BLaER1 treated with 17β-estradiol and CSF1 and Interleukin-3, amounts not matched to agents 10 nM and 100 nM (cell line): ENCODE measurements at regions not wholly inside any gene's neighbourhood (a gene's known extent, or its start where the extent isn't known, plus 50 kb on each side); places are given as distances from the start of the nearest gene placed in this dataset.
A peak's percentile ranks its signal among the peaks of the same experiment; 100 is the strongest.
"Not testable (repeated sequence)": the region's sequence is repeated elsewhere in the genome, so short reads cannot be mapped to it uniquely, and the experiment has no call there.

Experiments used
- H3K27ac ChIP-seq, 11 experiments: shearing (Covaris generic); formaldehyde crosslinking; 2 replicates each; pipeline ENCODE4 v1.8.1; 2022
- H3K27me3 ChIP-seq, 11 experiments: shearing (Covaris generic); formaldehyde crosslinking; 2 replicates each; pipeline ENCODE4 v1.8.1; 2022
- H3K36me3 ChIP-seq, 11 experiments: shearing (Covaris generic); formaldehyde crosslinking; 2 replicates each; pipeline ENCODE4 v1.8.1; 2022
- H3K4me1 ChIP-seq, 10 experiments: shearing (Covaris generic); formaldehyde crosslinking; 2 replicates each; pipeline ENCODE4 v1.8.1; 2022
- H3K4me2 ChIP-seq, 11 experiments: shearing (Covaris generic); formaldehyde crosslinking; 2 replicates each; pipeline ENCODE4 v1.8.1; 2022
- H3K4me3 ChIP-seq, 10 experiments: shearing (Covaris generic); formaldehyde crosslinking; 2 replicates each; pipeline ENCODE4 v1.8.1; 2022
- H3K9ac ChIP-seq, 11 experiments: shearing (Covaris generic); formaldehyde crosslinking; 2 replicates each; pipeline ENCODE4 v1.8.1; 2022
- H3K9me3 ChIP-seq, 11 experiments: shearing (Covaris generic); formaldehyde crosslinking; replicated peaks in 1 of 11; 2 replicates each; pipeline ENCODE4 v1.8.1; 2022
- H4K20me1 ChIP-seq, 11 experiments: shearing (Covaris generic); formaldehyde crosslinking; 2 replicates each; pipeline ENCODE4 v1.8.1; 2022
- Cebpa-rat ChIP-seq, 11 experiments: shearing (Covaris generic); IDR thresholded peaks; 2 replicates each; pipeline ENCODE4 v1.8.1; 2022

DNA sequence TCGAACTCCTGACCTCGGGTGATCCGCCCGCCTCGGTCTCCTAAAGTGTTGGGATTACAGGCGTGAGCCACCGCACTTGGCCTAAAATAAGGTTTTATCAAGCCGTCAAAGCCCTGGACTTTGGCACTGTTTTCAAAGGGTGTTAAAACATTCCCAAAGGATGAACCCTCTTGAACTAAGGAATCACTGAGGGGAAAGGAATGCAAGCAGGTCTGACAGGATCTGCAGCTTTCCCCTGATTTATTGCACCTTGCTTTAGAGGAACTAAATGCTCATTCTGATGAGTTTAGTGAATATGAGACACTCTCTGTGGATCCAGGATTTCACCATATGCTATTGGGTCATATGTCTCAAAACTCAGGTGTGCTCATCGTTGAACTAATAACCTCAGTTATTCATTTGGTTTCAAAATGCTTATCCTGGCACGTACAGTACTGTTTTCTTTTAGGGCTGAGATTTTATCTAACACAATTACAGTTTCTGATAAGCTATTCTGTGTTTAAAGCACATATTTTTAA lies 63.0 kb upstream of the TSC22D2 start:
- Histone ChIP-seq H3K4me1 (peaks cover 0 to 22% (median 0%) of the 10 kb centered on the region in 10 experiments; a peak in 7 of 20 replicates), H3K36me3 (no peaks in the 10 kb centered on the region), H4K20me1 (no peaks in the 10 kb centered on the region), H3K4me3 (no peak overlapping the region), H3K9ac (no peak overlapping the region), H3K27me3 (no peaks in the 10 kb centered on the region), H3K27ac (no peak overlapping the region), H3K9me3 (no peaks in the 10 kb centered on the region), H3K4me2 (no peak overlapping the region)
- no peak for TF ChIP-seq Cebpa-rat (IDR thresholded peaks at IDR 0.05)

DNA sequence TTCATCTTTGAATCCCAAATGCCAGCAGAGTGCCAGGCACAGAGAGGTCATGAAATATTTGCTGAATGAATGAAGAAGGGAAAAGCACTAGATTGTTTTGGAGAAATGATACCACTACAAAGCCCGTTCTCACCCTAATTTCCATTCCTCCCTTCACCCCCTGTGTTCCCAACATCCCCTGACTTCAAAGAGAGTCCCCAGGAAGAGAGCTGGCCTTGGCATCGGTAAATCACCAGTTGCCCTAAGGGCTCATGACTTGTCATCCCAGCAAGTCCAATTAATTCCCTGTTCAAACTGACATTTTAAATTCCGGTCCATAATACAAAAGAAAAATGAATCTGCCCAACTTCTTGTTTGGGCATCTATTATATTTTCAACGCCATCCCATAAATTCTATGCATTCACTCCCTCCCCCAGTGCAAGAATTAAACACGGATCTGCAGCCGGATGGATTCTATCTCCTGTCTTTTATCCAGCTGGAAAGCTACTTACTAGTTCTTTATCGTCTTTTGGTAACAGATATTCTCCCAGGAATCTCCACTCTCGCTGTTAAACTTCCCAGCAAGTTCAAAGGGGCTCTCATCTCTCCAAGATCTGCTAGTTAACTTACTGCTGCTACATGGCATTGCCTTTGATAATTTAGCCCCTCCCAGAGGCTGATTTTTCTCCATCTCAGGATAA lies 63.9 kb upstream of the TSC22D2 start:
- Histone ChIP-seq H3K9ac (no peak overlapping the region), H3K4me1 (peaks cover 0 to 22% (median 0%) of the 10 kb centered on the region in 10 experiments; a peak in 7 of 20 replicates), H4K20me1 (no peaks in the 10 kb centered on the region), H3K9me3 (no peaks in the 10 kb centered on the region), H3K4me3 (no peak overlapping the region), H3K36me3 (no peaks in the 10 kb centered on the region), H3K27ac (no peak overlapping the region), H3K4me2 (no peak overlapping the region), H3K27me3 (no peaks in the 10 kb centered on the region)
- TF ChIP-seq Cebpa-rat (IDR thresholded peaks at IDR 0.05): no peak

- peak overlapping the region in 1 of 11 experiments; percentile 6; a peak in 1 of 22 replicates for H3K4me2 ChIP-seq
- H3K9ac ChIP-seq: no peak overlapping the region
- TF ChIP-seq Cebpa-rat (IDR thresholded peaks at IDR 0.05): no peak
- H3K36me3 ChIP-seq: no peaks in the 10 kb centered on the region
- no peak overlapping the region for H3K27ac ChIP-seq
- no peaks in the 10 kb centered on the region for H3K27me3 ChIP-seq
- no peaks in the 10 kb centered on the region for H4K20me1 ChIP-seq
- peaks cover 0 to 10% (median 0%) of the 10 kb centered on the region in 10 experiments; a peak in 5 of 20 replicates for H3K4me1 ChIP-seq
- no peaks in the 10 kb centered on the region for H3K9me3 ChIP-seq
- H3K4me3 ChIP-seq: no peak overlapping the region
These were observed 65.1 kb upstream of the TSC22D2 start for GRCh38 chr3:150342896-150343467.

- H3K36me3 ChIP-seq: no peaks in the 10 kb centered on the region
- no peak overlapping the region for H3K4me3 ChIP-seq
- TF ChIP-seq Cebpa-rat (IDR thresholded peaks at IDR 0.05): no peak
- H3K4me2 ChIP-seq: no peak overlapping the region
- no peaks in the 10 kb centered on the region for H4K20me1 ChIP-seq
- H3K27me3 ChIP-seq: no peaks in the 10 kb centered on the region
- H3K9me3 ChIP-seq: no peaks in the 10 kb centered on the region
- no peak overlapping the region for H3K27ac ChIP-seq
- H3K4me1 ChIP-seq: 0 out of 20 replicates have a peak, but pooled peaks cover 0 to 7% (median 0%) of the 10 kb centered on the region in 10 experiments
- no peak overlapping the region for H3K9ac ChIP-seq
These were observed 66.2 kb upstream of the TSC22D2 start for GRCh38 chr3:150341891-150342290.

- not testable (repeated sequence) for H3K4me3 ChIP-seq, H3K36me3 ChIP-seq, H3K9ac ChIP-seq, H3K4me2 ChIP-seq, H3K9me3 ChIP-seq, H3K27me3 ChIP-seq, H3K27ac ChIP-seq, H3K4me1 ChIP-seq, H4K20me1 ChIP-seq
These were observed 71.7 kb upstream of the TSC22D2 start for GRCh38 chr3:150336363-150336762.

- Histone ChIP-seq H3K4me1 (no peaks in the 10 kb centered on the region), H3K27ac (no peak overlapping the region), H3K9ac (no peak overlapping the region), H4K20me1 (no peaks in the 10 kb centered on the region), H3K4me2 (no peak overlapping the region), H3K36me3 (no peaks in the 10 kb centered on the region), H3K9me3 (no peaks in the 10 kb centered on the region; a peak in 1 of 22 replicates), H3K4me3 (no peak overlapping the region), H3K27me3 (no peaks in the 10 kb centered on the region)
- no peak for TF ChIP-seq Cebpa-rat (IDR thresholded peaks at IDR 0.05)
These were observed 72.5 kb upstream of the TSC22D2 start for GRCh38 chr3:150335631-150336030.

DNA sequence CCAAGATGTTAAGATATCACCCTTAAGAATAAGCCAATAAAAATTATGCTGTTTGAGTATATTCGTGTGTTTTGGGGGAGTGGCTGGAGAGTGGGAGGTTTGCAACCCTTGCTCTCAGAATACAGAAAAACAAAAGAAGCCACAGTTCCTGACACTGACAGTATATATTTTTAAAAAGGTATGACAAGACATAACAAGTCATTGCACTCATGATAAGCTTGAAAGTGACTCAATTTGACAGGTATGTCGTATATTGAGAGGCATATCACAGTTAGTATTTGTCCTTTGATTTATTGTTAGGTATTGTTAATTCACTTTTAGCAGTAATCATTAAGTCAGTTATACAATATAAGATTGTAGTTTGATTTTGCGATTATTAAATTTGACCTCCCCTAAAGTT lies 73.1 kb upstream of the TSC22D2 start:
- H3K4me1 ChIP-seq: no peaks in the 10 kb centered on the region
- H3K4me3 ChIP-seq: no peak overlapping the region
- H3K27me3 ChIP-seq: no peaks in the 10 kb centered on the region
- H3K27ac ChIP-seq: no peak overlapping the region
- TF ChIP-seq Cebpa-rat (IDR thresholded peaks at IDR 0.05): no peak
- no peak overlapping the region for H3K9ac ChIP-seq
- H4K20me1 ChIP-seq: no peaks in the 10 kb centered on the region
- H3K9me3 ChIP-seq: no peaks in the 10 kb centered on the region; a peak in 1 of 22 replicates
- H3K4me2 ChIP-seq: no peak overlapping the region
- no peaks in the 10 kb centered on the region for H3K36me3 ChIP-seq

DNA sequence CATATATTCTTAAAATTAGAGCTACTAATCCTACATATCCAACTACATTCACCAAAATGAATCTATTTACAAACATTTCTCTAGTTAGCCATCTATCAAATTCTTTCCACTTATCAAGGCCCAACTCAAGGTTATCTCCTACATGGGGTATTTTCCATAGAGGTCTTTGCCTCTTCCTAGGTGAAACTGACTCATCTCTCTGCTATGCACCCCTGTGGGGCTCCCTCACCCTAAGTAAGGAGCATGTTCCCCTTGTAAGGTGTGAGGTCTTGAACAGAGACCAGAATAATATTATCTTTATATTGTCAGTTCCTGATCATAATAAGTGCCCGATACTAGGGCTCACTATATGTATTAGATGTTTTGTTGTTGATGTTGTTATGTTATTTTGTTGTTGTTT lies 74.6 kb upstream of the TSC22D2 start:
- no peaks in the 10 kb centered on the region for H3K27me3 ChIP-seq
- no peak overlapping the region for H3K4me2 ChIP-seq
- no peak for TF ChIP-seq Cebpa-rat (IDR thresholded peaks at IDR 0.05)
- H3K36me3 ChIP-seq: no peaks in the 10 kb centered on the region
- no peak overlapping the region for H3K27ac ChIP-seq
- H3K4me1 ChIP-seq: no peaks in the 10 kb centered on the region
- no peak overlapping the region for H3K9ac ChIP-seq
- H3K4me3 ChIP-seq: no peak overlapping the region
- H3K9me3 ChIP-seq: no peaks in the 10 kb centered on the region; a peak in 1 of 22 replicates
- no peaks in the 10 kb centered on the region for H4K20me1 ChIP-seq

DNA sequence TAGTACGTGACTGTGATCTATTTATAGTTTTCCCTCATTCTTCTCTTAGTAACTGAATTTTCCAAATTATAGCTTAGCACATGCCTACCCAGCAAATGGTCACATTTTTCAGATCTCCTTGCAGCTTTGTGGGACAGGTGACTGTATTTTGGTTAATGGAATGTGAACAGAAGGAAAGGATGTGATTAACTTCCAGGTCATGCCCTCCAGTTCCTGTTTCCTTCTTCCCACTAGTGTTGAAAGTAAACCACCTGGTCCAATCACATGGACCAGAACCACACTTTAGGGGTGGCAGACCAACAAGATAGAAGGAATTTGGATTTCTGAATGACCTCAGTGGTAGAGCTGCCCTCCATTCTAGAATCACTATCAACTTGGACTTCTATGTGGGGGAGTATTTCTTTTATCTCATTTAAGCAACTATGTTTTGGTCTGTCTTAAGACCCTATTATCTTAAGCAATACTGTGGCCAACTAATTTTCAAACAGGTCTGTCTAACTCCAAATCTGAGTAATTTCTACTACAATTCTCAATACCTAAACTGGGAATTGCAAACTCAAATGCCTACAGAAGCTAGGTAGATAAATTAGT lies 76.0 kb upstream of the TSC22D2 start:
- no peaks in the 10 kb centered on the region for H3K36me3 ChIP-seq
- no peak overlapping the region for H3K4me3 ChIP-seq
- no peaks in the 10 kb centered on the region for H3K27me3 ChIP-seq
- H3K4me1 ChIP-seq: no peaks in the 10 kb centered on the region
- H3K4me2 ChIP-seq: no peak overlapping the region
- no peaks in the 10 kb centered on the region for H4K20me1 ChIP-seq
- H3K9ac ChIP-seq: no peak overlapping the region
- no peaks in the 10 kb centered on the region; a peak in 1 of 22 replicates for H3K9me3 ChIP-seq
- no peak overlapping the region for H3K27ac ChIP-seq
- TF ChIP-seq Cebpa-rat (IDR thresholded peaks at IDR 0.05): no peak
